Endothelial cell of umbilical vein (primary cell): ENCODE measurements at regions not wholly inside any gene's neighbourhood (a gene's known extent, or its start where the extent isn't known, plus 50 kb on each side); places are given as distances from the start of the nearest gene placed in this dataset.

ENCODE experiments used
- BruUV-seq: library from RNA; stranded (reverse); fragments of 400-500 nt; replicated peaks from 2 replicates; lab custom pipeline; 2021; lab: Mats Ljungman, UMichigan
- CTCF ChIA-PET: fragments of 300-600, 350-600 bp; sonication (Branson Sonifier 250); formaldehyde crosslinking; loops from one replicate; lab custom pipeline; 2021; ENCODE audit warnings: antibody characterized with exemption, inconsistent platforms; lab: Charles Lee
- POLR2A ChIA-PET: fragments of 300-600, 350-600 bp; sonication (Branson Sonifier 250); formaldehyde crosslinking; loops from one replicate; lab custom pipeline; 2021; ENCODE audit warnings: antibody characterized with exemption, inconsistent platforms; lab: Charles Lee
- DNase-seq: peaks from one replicate; pipeline ENCODE4 v3.0.0-alpha.2; 2011; ENCODE audit warnings: low read depth, low spot score
- FAIRE-seq: peaks from 2 replicates; lab custom pipeline; 2011; peaks lifted over from hg19 to GRCh38; lab: Jason Lieb, UNC
- H2AFZ ChIP-seq: 2 replicates; pipeline ENCODE4 v1.6.0; 2012; ENCODE audit warnings: low read depth, low read length, control low read depth, inconsistent platforms
- H3K27ac ChIP-seq: 2 replicates; pipeline ENCODE4 v1.5.1; 2011; ENCODE audit warnings: low read depth, mild to moderate bottlenecking, control low read depth, low read length, moderate library complexity; ENCODE audit not compliant: insufficient read depth
- H3K27me3 ChIP-seq, 2 experiments: 2 replicates each; pipeline versions ENCODE4 v1.6.0 to v1.6.1; 2011; ENCODE audit warnings: low read length in 2 of 2, mixed read lengths in 1 of 2; ENCODE audit not compliant: control insufficient read depth in 2 of 2, insufficient read depth in 2 of 2
- H3K36me3 ChIP-seq, 2 experiments: 2 replicates in 1 of 2; 3 replicates in 1 of 2; pipeline ENCODE4 v1.5.1; 2011; ENCODE audit warnings: low read length in 2 of 2, mild to moderate bottlenecking in 1 of 2, moderate library complexity in 1 of 2; ENCODE audit not compliant: control insufficient read depth in 2 of 2, insufficient read depth in 2 of 2; ENCODE audit errors: extremely low read depth in 1 of 2
- H3K4me1 ChIP-seq: 3 replicates; pipeline ENCODE4 v1.5.1; 2011; ENCODE audit warnings: mild to moderate bottlenecking, low read length; ENCODE audit not compliant: control insufficient read depth, insufficient read depth; ENCODE audit errors: extremely low read depth
- H3K4me2 ChIP-seq: 2 replicates; pipeline ENCODE4 v1.6.1; 2011; ENCODE audit warnings: low read length, control low read depth, mixed read lengths; ENCODE audit not compliant: insufficient read depth
- H3K4me3 ChIP-seq, 3 experiments: fragments of 200-600 bp in 1 of 3; sonication (generic), shearing (Covaris generic) in 1 of 3; replicated peaks in 1 of 3; 2 replicates each; pipeline ENCODE4 v1.5.1; 2011 to 2016; ENCODE audit warnings: control low read depth in 3 of 3, low read length in 3 of 3, mild to moderate bottlenecking in 2 of 3, inconsistent platforms in 1 of 3, low read depth in 1 of 3, moderate library complexity in 1 of 3; ENCODE audit not compliant: insufficient read depth in 1 of 3
- H3K79me2 ChIP-seq: 2 replicates; pipeline ENCODE4 v1.6.0; 2012; ENCODE audit warnings: low read length, inconsistent platforms; ENCODE audit not compliant: control insufficient read depth, insufficient read depth
- H3K9ac ChIP-seq: replicated peaks from 2 replicates; pipeline ENCODE3; 2011; ENCODE audit warnings: low read length, control low read depth; ENCODE audit not compliant: insufficient read depth; ENCODE audit errors: extremely low read depth
- H3K9me1 ChIP-seq: replicated peaks from 3 replicates; pipeline ENCODE4 v1.6.0; 2011; ENCODE audit warnings: mild to moderate bottlenecking, low read length; ENCODE audit not compliant: control insufficient read depth, insufficient read depth; ENCODE audit errors: extremely low read depth
- H3K9me3 ChIP-seq: replicated peaks from 2 replicates; pipeline ENCODE4 v1.5.1; 2012; ENCODE audit warnings: low read length, inconsistent platforms; ENCODE audit not compliant: control insufficient read depth, insufficient read depth
- H4K20me1 ChIP-seq: replicated peaks from 2 replicates; pipeline ENCODE3; 2011; ENCODE audit warnings: mild to moderate bottlenecking, low read length; ENCODE audit not compliant: control insufficient read depth, insufficient read depth; ENCODE audit errors: extremely low read depth
- EZH2 ChIP-seq: IDR thresholded peaks from 2 replicates; pipeline ENCODE4 v1.6.1; 2012; ENCODE audit warnings: borderline replicate concordance, low read depth, mild to moderate bottlenecking, moderate library complexity, low read length, inconsistent platforms; ENCODE audit not compliant: severe bottlenecking
- FOS ChIP-seq: IDR thresholded peaks from 2 replicates; pipeline ENCODE4 v1.6.1; 2011; ENCODE audit warnings: mild to moderate bottlenecking, low read length, moderate library complexity, borderline replicate concordance; ENCODE audit not compliant: insufficient read depth
- GATA2 ChIP-seq: IDR thresholded peaks from 2 replicates; pipeline ENCODE4 v1.7.0; 2011; ENCODE audit warnings: low read depth, mild to moderate bottlenecking, moderate library complexity, mixed read lengths, low read length; ENCODE audit not compliant: insufficient read length, insufficient read depth
- JUN ChIP-seq: IDR thresholded peaks from 2 replicates; pipeline ENCODE4 v1.6.1; 2011; ENCODE audit warnings: borderline replicate concordance, low read depth; ENCODE audit not compliant: insufficient read length, insufficient read depth
- MYC ChIP-seq: IDR thresholded peaks from one replicate; pipeline ENCODE4 v1.6.1; 2011; ENCODE audit warnings: mild to moderate bottlenecking, low read depth, low read length
- POLR2A ChIP-seq: IDR thresholded peaks from 2 replicates; pipeline ENCODE4 v1.6.1; 2012; ENCODE audit warnings: low read depth, mild to moderate bottlenecking, control low read depth, low read length
- POLR2AphosphoS5 ChIP-seq: IDR thresholded peaks from 2 replicates; pipeline ENCODE4 v1.6.1; 2012; ENCODE audit warnings: low read depth, mild to moderate bottlenecking, control low read depth, low read length, moderate library complexity; ENCODE audit not compliant: insufficient read depth
- dilution Hi-C: fragments of 300-500 bp; cut with MboI; formaldehyde crosslinking; loops from one replicate; pipeline ENCODE4 v1.15.0; 2019; ENCODE audit warnings: low sequenced_read_pairs; ENCODE audit not compliant: extremely low pct_ligation_motif_present
- intact Hi-C: fragments of 100-400 bp; cut with micrococcal nuclease; formaldehyde crosslinking; loops from one replicate; pipeline ENCODE4 v1.10.0; 2022
- TF ChIP-seq, protein P1 (sequence below): IDR thresholded peaks from 2 replicates; pipeline ENCODE4 v1.6.1; 2011; ENCODE audit not compliant: insufficient read depth, insufficient read length
- TF ChIP-seq, protein P2 (sequence below), 2 donors: IDR thresholded peaks; 1 replicate in 1 of 2; 2 replicates in 1 of 2; pipeline ENCODE4 v1.5.1; 2011; ENCODE audit warnings: low read length in 2 of 2, mild to moderate bottlenecking in 2 of 2, moderate library complexity in 2 of 2, control low read depth in 1 of 2, inconsistent platforms in 1 of 2, low read depth in 1 of 2; ENCODE audit not compliant: insufficient read depth in 1 of 2; ENCODE audit errors: extremely low read depth in 1 of 2

GRCh38 chr1:8207202-8207601 is 110.7 kb upstream of the SLC45A1 start:
- Histone ChIP-seq H3K27me3 (no peaks in the 10 kb centered on the region), H4K20me1 (no peaks in the 10 kb centered on the region), H3K79me2 (no peaks in the 10 kb centered on the region), H3K9me3 (no peaks in the 10 kb centered on the region), H3K4me3 (no peak overlapping the region), H3K9ac (no peak overlapping the region), H3K36me3 (no peaks in the 10 kb centered on the region), H3K4me2 (no peak overlapping the region), H3K4me1 (peaks cover 10% of the 10 kb centered on the region), H3K27ac (no peak overlapping the region), H3K9me1 (no peaks in the 10 kb centered on the region), H2AFZ (no peak overlapping the region)
- ChIA-PET POLR2A (no interaction called here), CTCF (no interaction called here)
- BruUV-seq = no TSS peak
- TF ChIP-seq POLR2AphosphoS5 (no peak), JUN (no peak), POLR2A (no peak), EZH2 (no peak), GATA2 (no peak), MYC (no peak), FOS (no peak)
- TF ChIP-seq, protein P1, sequence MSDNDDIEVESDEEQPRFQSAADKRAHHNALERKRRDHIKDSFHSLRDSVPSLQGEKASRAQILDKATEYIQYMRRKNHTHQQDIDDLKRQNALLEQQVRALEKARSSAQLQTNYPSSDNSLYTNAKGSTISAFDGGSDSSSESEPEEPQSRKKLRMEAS = no peak
- TF ChIP-seq, protein P2, sequence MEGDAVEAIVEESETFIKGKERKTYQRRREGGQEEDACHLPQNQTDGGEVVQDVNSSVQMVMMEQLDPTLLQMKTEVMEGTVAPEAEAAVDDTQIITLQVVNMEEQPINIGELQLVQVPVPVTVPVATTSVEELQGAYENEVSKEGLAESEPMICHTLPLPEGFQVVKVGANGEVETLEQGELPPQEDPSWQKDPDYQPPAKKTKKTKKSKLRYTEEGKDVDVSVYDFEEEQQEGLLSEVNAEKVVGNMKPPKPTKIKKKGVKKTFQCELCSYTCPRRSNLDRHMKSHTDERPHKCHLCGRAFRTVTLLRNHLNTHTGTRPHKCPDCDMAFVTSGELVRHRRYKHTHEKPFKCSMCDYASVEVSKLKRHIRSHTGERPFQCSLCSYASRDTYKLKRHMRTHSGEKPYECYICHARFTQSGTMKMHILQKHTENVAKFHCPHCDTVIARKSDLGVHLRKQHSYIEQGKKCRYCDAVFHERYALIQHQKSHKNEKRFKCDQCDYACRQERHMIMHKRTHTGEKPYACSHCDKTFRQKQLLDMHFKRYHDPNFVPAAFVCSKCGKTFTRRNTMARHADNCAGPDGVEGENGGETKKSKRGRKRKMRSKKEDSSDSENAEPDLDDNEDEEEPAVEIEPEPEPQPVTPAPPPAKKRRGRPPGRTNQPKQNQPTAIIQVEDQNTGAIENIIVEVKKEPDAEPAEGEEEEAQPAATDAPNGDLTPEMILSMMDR (IDR thresholded peaks at IDR 0.05; ENCODE audit: extremely low read depth in 1 of 2, insufficient read depth in 1 of 2, low read depth in 1 of 2, low read length in 2 of 2) = no peak
- dilution Hi-C loops = no loop called here
- intact Hi-C loops = no loop called here
- no peak for FAIRE-seq
- DNase-seq = no peak
